ENCODE measurements at regions not wholly inside any gene's neighbourhood (a gene's known extent, or its start where the extent isn't known, plus 50 kb on each side); places are given as distances from the start of the nearest gene placed in this dataset.
A peak's percentile ranks its signal among the peaks of the same experiment; 100 is the strongest.

DNA sequence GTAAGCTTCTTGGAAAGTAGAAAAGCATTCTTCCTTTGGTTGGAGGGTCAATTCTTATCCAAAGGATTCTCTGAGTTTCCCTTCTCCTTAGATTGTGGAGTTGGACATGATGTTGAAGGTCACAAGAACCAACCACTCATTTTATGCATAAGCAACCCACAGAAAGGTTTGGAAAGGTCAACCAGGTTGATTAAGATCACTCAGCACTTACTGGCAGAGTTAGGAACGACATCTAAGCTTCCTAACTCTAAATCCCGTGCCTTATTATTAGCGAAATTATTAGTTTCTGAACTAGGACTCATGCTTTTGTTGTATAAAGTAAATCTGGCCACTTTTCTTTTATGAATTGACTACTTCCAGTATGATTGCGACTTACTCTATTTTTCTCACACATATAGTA, 137.0 kb upstream of the MINDY3 start:
- H4K91ac ChIP-seq (ENCODE audit: insufficient read depth, low read depth, low read length): no peak overlapping the region
- no peak overlapping the region for H3K14ac ChIP-seq (replicated peaks; ENCODE audit: low read depth, low read length)
- no CpG with 5 or more reads among the region's 4 CpGs for WGBS, 2 experiments (ENCODE audit: extremely low coverage in 2 of 2, insufficient read length in 1 of 2)
- H2BK15ac ChIP-seq (ENCODE audit: low read depth, low read length): no peak overlapping the region
- no peak overlapping the region for H2BK5ac ChIP-seq (ENCODE audit: low read depth, low read length, poor library complexity, severe bottlenecking)
- no peak overlapping the region for H2AK9ac ChIP-seq (replicated peaks; ENCODE audit: low read depth, low read length, poor library complexity)
- H3K4me3 ChIP-seq (ENCODE audit: insufficient read depth, low read depth, low read length): no peak overlapping the region
- no peaks in the 10 kb centered on the region for H3K9me1 ChIP-seq (ENCODE audit: insufficient read depth, low read length)
- H3K4ac ChIP-seq (ENCODE audit: low read depth, low read length): no peak overlapping the region
- in situ Hi-C loops (cut with MboI; ENCODE audit: low sequenced_read_pairs): no loop called here
- H2AK5ac ChIP-seq (ENCODE audit: low read depth, low read length): no peak overlapping the region
- BruUV-seq (replicated peaks): no TSS peak
- no peak for ATAC-seq (ENCODE audit: low read depth)
- H3K9me3 ChIP-seq (ENCODE audit: control insufficient read depth, insufficient read depth, low read length): 0 out of 2 replicates have a peak, but pooled peaks cover 4% of the 10 kb centered on the region
- no peak overlapping the region for H4K5ac ChIP-seq (ENCODE audit: low read depth, low read length)
- dilution Hi-C loops (cut with HindIII; ENCODE audit: low sequenced_read_pairs, unreplicated experiment): no loop called here
- ChIA-PET POLR2A (ENCODE audit: unreplicated experiment) (no interaction called here), CTCF (no interaction called here)
- no peak overlapping the region for H2BK20ac ChIP-seq (ENCODE audit: low read depth, low read length)
- H2BK120ac ChIP-seq (ENCODE audit: low read depth, low read length): no peak overlapping the region
- H4K8ac ChIP-seq (ENCODE audit: low read depth in 2 of 2, low read length in 2 of 2): no peak overlapping the region
- H3K9ac ChIP-seq (ENCODE audit: low read depth, low read length): no peak overlapping the region
- DNase-seq: no peak
- H3K36me3 ChIP-seq (ENCODE audit: control insufficient read depth, insufficient read depth, low read length): no peaks in the 10 kb centered on the region
- TF ChIP-seq MAFK (IDR thresholded peaks at IDR 0.05; ENCODE audit: low read depth, low read length) (peak; percentile 82), SMC3 (IDR thresholded peaks at IDR 0.05; ENCODE audit: low read depth, low read length) (no peak), MAZ (IDR thresholded peaks at IDR 0.05; ENCODE audit: borderline replicate concordance, low read depth, low read length) (no peak), FOS (IDR thresholded peaks at IDR 0.05; ENCODE audit: low read depth, low read length) (no peak), POLR2A (IDR thresholded peaks at IDR 0.05; ENCODE audit: low read depth, low read length) (no peak)
- TF ChIP-seq, protein P1, sequence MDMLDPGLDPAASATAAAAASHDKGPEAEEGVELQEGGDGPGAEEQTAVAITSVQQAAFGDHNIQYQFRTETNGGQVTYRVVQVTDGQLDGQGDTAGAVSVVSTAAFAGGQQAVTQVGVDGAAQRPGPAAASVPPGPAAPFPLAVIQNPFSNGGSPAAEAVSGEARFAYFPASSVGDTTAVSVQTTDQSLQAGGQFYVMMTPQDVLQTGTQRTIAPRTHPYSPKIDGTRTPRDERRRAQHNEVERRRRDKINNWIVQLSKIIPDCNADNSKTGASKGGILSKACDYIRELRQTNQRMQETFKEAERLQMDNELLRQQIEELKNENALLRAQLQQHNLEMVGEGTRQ (IDR thresholded peaks at IDR 0.05; ENCODE audit: low read depth, low read length): no peak
- H3K27me3 ChIP-seq (ENCODE audit: control insufficient read depth, insufficient read depth, low read length): no peaks in the 10 kb centered on the region
- no peak overlapping the region for H3K4me2 ChIP-seq (ENCODE audit: low read depth, low read length)
- H2AFZ ChIP-seq (replicated peaks; ENCODE audit: low read length, poor library complexity): no peak overlapping the region
- H3K27ac ChIP-seq (ENCODE audit: insufficient read depth, low read length): no peak overlapping the region
- no peak overlapping the region for H3K56ac ChIP-seq (ENCODE audit: extremely low read depth, insufficient read depth, low read length)
- no peak overlapping the region for H3K23ac ChIP-seq (ENCODE audit: low read depth, low read length)
- no peak overlapping the region for H3K18ac ChIP-seq (ENCODE audit: low read depth, low read length)
- no peaks in the 10 kb centered on the region for H4K20me1 ChIP-seq (ENCODE audit: insufficient read depth, low read length)
- H3K79me1 ChIP-seq (ENCODE audit: low read depth in 1 of 2, low read length in 2 of 2): no peaks in the 10 kb centered on the region
- H3K4me1 ChIP-seq (ENCODE audit: control insufficient read depth, insufficient read depth, low read length): no peaks in the 10 kb centered on the region
- intact Hi-C loops (cut with micrococcal nuclease): no loop called here

Measured in IMR-90 (cell line).